Prostate gland (tissue), 2 donors: ENCODE measurements at regions not wholly inside any gene's neighbourhood (a gene's known extent, or its start where the extent isn't known, plus 50 kb on each side); places are given as distances from the start of the nearest gene placed in this dataset.

Experiments used
- CTCF ChIP-seq, 4 experiments: fragments of 200-600 bp in 2 of 4; fragments of 450-650 bp in 2 of 4; sonication (generic) in 2 of 4; IDR thresholded peaks; 1 replicate in 3 of 4; 2 replicates in 1 of 4; pipeline ENCODE4 v1.5.1; 2016 to 2019; ENCODE audit warnings: antibody characterized with exemption in 4 of 4, mild to moderate bottlenecking in 2 of 4, moderate library complexity in 2 of 4
- POLR2A ChIP-seq: fragments of 450-650 bp; IDR thresholded peaks from one replicate; pipeline ENCODE4 v1.6.1; 2016; ENCODE audit warnings: antibody characterized with exemption, mild to moderate bottlenecking

DNA sequence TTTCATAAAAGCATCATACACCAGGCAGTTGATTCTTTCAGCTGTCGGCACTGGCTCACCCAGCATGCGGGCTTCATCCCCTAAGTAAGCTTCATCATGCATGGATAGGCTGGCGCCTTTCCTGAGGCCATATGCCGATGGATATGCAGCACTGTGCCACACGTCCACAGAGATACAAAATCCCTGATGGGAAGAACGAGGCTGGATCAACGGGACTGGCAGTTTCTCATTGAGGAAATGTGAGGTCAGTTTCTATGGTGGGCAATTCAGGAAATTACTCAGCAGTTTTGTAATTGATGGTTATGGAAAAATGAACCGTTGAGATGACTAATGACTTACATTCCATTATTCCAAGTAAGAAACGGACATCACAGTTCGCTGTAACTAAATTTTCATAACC lies 453.8 kb downstream of the TMEM121 start:
- no peak for TF ChIP-seq POLR2A
- TF ChIP-seq CTCF (IDR thresholded peaks at IDR 0.05) = no peak
